ENCODE measurements at regions not wholly inside any gene's neighbourhood (a gene's known extent, or its start where the extent isn't known, plus 50 kb on each side); places are given as distances from the start of the nearest gene placed in this dataset.
"Not testable (repeated sequence)": the region's sequence is repeated elsewhere in the genome, so short reads cannot be mapped to it uniquely, and the experiment has no call there.

GRCh38 chr3:101134331-101134730 lies 141.1 kb upstream of the ABI3BP start:
- DNase-seq (ENCODE audit: low spot score): no peak
- Histone ChIP-seq H3K27me3 (ENCODE audit: insufficient read depth, poor library complexity, severe bottlenecking) (no peaks in the 10 kb centered on the region), H3K4me3 (ENCODE audit: severe bottlenecking) (no peak overlapping the region), H3K4me1 (ENCODE audit: insufficient read depth, poor library complexity, severe bottlenecking) (no peaks in the 10 kb centered on the region), H3K36me3 (ENCODE audit: low read depth) (no peaks in the 10 kb centered on the region), H3K9me3 (ENCODE audit: severe bottlenecking) (no peaks in the 10 kb centered on the region), H3K27ac (ENCODE audit: poor library complexity, severe bottlenecking) (no peak overlapping the region)
- ATAC-seq (ENCODE audit: low read depth): no peak
- no peak for TF ChIP-seq CTCF (IDR thresholded peaks at IDR 0.05; ENCODE audit: poor library complexity, severe bottlenecking)

GRCh38 chr3:101133652-101134051 lies 140.4 kb upstream of the ABI3BP start:
- no peak overlapping the region for H3K4me3 ChIP-seq (ENCODE audit: severe bottlenecking)
- peaks cover 2% of the 10 kb centered on the region for H3K4me1 ChIP-seq (ENCODE audit: insufficient read depth, poor library complexity, severe bottlenecking)
- TF ChIP-seq CTCF (IDR thresholded peaks at IDR 0.05; ENCODE audit: poor library complexity, severe bottlenecking): no peak

GRCh38 chr3:101133197-101133596 lies 140.0 kb upstream of the ABI3BP start:
- H3K27me3 ChIP-seq (ENCODE audit: insufficient read depth, poor library complexity, severe bottlenecking); H3K4me1 ChIP-seq (ENCODE audit: insufficient read depth, poor library complexity, severe bottlenecking); H3K9me3 ChIP-seq (ENCODE audit: severe bottlenecking); H3K27ac ChIP-seq (ENCODE audit: poor library complexity, severe bottlenecking); H3K36me3 ChIP-seq (ENCODE audit: low read depth); DNase-seq (ENCODE audit: low spot score); ATAC-seq (ENCODE audit: low read depth); H3K4me3 ChIP-seq (ENCODE audit: severe bottlenecking): not testable (repeated sequence)

More at GRCh38 chr3:101133652-101134051, 140.4 kb upstream of the ABI3BP start:
- Histone ChIP-seq H3K36me3 (ENCODE audit: low read depth) (no peaks in the 10 kb centered on the region), H3K9me3 (ENCODE audit: severe bottlenecking) (no peaks in the 10 kb centered on the region), H3K27me3 (ENCODE audit: insufficient read depth, poor library complexity, severe bottlenecking) (no peaks in the 10 kb centered on the region), H3K27ac (ENCODE audit: poor library complexity, severe bottlenecking) (no peak overlapping the region)
- ATAC-seq (ENCODE audit: low read depth): no peak
- DNase-seq (ENCODE audit: low spot score): no peak

GRCh38 chr3:101131767-101132166 lies 138.5 kb upstream of the ABI3BP start:
- H3K4me1 ChIP-seq (ENCODE audit: insufficient read depth, poor library complexity, severe bottlenecking): peaks cover 7% of the 10 kb centered on the region
- TF ChIP-seq CTCF (IDR thresholded peaks at IDR 0.05; ENCODE audit: poor library complexity, severe bottlenecking): no peak
- DNase-seq (ENCODE audit: low spot score): no peak

GRCh38 chr3:101128786-101129185 lies 135.6 kb upstream of the ABI3BP start:
- ATAC-seq (ENCODE audit: low read depth) (peak; percentile 71; the same call in 2 of the 3 replicates), DNase-seq (ENCODE audit: low spot score) (no peak)
- Histone ChIP-seq H3K9me3 (ENCODE audit: severe bottlenecking) (no peaks in the 10 kb centered on the region), H3K36me3 (ENCODE audit: low read depth) (no peaks in the 10 kb centered on the region), H3K4me1 (ENCODE audit: insufficient read depth, poor library complexity, severe bottlenecking) (peaks cover 7% of the 10 kb centered on the region), H3K27me3 (ENCODE audit: insufficient read depth, poor library complexity, severe bottlenecking) (no peaks in the 10 kb centered on the region), H3K27ac (ENCODE audit: poor library complexity, severe bottlenecking) (peak overlapping the region; percentile 17), H3K4me3 (ENCODE audit: severe bottlenecking) (no peak overlapping the region)
- no peak for TF ChIP-seq CTCF (IDR thresholded peaks at IDR 0.05; ENCODE audit: poor library complexity, severe bottlenecking)

More at GRCh38 chr3:101131767-101132166, 138.5 kb upstream of the ABI3BP start:
- H3K27me3 ChIP-seq (ENCODE audit: insufficient read depth, poor library complexity, severe bottlenecking): no peaks in the 10 kb centered on the region
- H3K36me3 ChIP-seq (ENCODE audit: low read depth): no peaks in the 10 kb centered on the region
- no peak overlapping the region for H3K27ac ChIP-seq (ENCODE audit: poor library complexity, severe bottlenecking)
- no peaks in the 10 kb centered on the region for H3K9me3 ChIP-seq (ENCODE audit: severe bottlenecking)
- no peak for ATAC-seq (ENCODE audit: low read depth)
- H3K4me3 ChIP-seq (ENCODE audit: severe bottlenecking): no peak overlapping the region
